NCI-H510A treated with DMSO at 0.1 percent for 48 hours (cell line): ENCODE measurements at regions not wholly inside any gene's neighbourhood (a gene's known extent, or its start where the extent isn't known, plus 50 kb on each side); places are given as distances from the start of the nearest gene placed in this dataset.
"Not testable (repeated sequence)": the region's sequence is repeated elsewhere in the genome, so short reads cannot be mapped to it uniquely, and the experiment has no call there.

Source experiments
- DNase-seq: peaks from one replicate; lab custom pipeline; 2025; lab: John Stamatoyannopoulos, UW

GRCh38 chr2:142827170-142827569 is 50.3 kb upstream of the KYNU start:
- no peak for DNase-seq

GRCh38 chr2:142825861-142826260 is 51.6 kb upstream of the KYNU start:
- no peak for DNase-seq

GRCh38 chr2:142824756-142825155 is 52.7 kb upstream of the KYNU start:
- no peak for DNase-seq

- DNase-seq, result no peak
Observed at GRCh38 chr2:142822190-142822589, 55.3 kb upstream of the KYNU start.

- no peak for DNase-seq
Observed at GRCh38 chr2:142819411-142819810, 58.1 kb upstream of the KYNU start.

GRCh38 chr2:142815375-142815774 is 62.1 kb upstream of the KYNU start:
- DNase-seq, result no peak

- DNase-seq, result no peak
Observed at GRCh38 chr2:142813830-142814829, 63.3 kb upstream of the KYNU start.

GRCh38 chr2:142811644-142812043 is 65.8 kb upstream of the KYNU start:
- DNase-seq, result not testable (repeated sequence)

GRCh38 chr2:142805244-142805643 is 72.2 kb upstream of the KYNU start:
- no peak for DNase-seq

- no peak for DNase-seq
Observed at GRCh38 chr2:142803158-142803557, 74.3 kb upstream of the KYNU start.

- DNase-seq, result no peak
Observed at GRCh38 chr2:142796588-142796987, 80.9 kb upstream of the KYNU start.

- no peak for DNase-seq
Observed at GRCh38 chr2:142796161-142796560, 81.3 kb upstream of the KYNU start.

- no peak for DNase-seq
Observed at GRCh38 chr2:142794850-142795249, 82.6 kb upstream of the KYNU start.

- not testable (repeated sequence) for DNase-seq
Observed at GRCh38 chr2:142792328-142792727, 85.1 kb upstream of the KYNU start.

- DNase-seq, result no peak
Observed at GRCh38 chr2:142791335-142791734, 86.1 kb upstream of the KYNU start.

GRCh38 chr2:142786918-142787702 is 90.4 kb upstream of the KYNU start:
- DNase-seq, result no peak

- DNase-seq, result no peak
Observed at GRCh38 chr2:142782942-142783443, 94.5 kb upstream of the KYNU start.

- no peak for DNase-seq
Observed at GRCh38 chr2:142781146-142781545, 96.3 kb upstream of the KYNU start.

GRCh38 chr2:142778289-142778688 is 99.2 kb upstream of the KYNU start:
- DNase-seq, result no peak

- no peak for DNase-seq
Observed at GRCh38 chr2:142777742-142778141, 99.7 kb upstream of the KYNU start.

- DNase-seq, result no peak
Observed at GRCh38 chr2:142769761-142770160, 107.7 kb upstream of the KYNU start.

GRCh38 chr2:142767847-142768246 is 109.6 kb upstream of the KYNU start:
- DNase-seq, result no peak

GRCh38 chr2:142758973-142759372 is 118.5 kb upstream of the KYNU start:
- no peak for DNase-seq
